NCI-H2081 treated with DMSO at 0.1 percent for 48 hours (cell line): ENCODE measurements at regions not wholly inside any gene's neighbourhood (a gene's known extent, or its start where the extent isn't known, plus 50 kb on each side); places are given as distances from the start of the nearest gene placed in this dataset.

Experiments used
- DNase-seq: peaks from one replicate; lab custom pipeline; 2025; lab: John Stamatoyannopoulos, UW

GRCh38 chr11:39294648-39295047 lies 2164.8 kb downstream of the LRRC4C start:
- no peak for DNase-seq

- no peak for DNase-seq
These were observed 2171.4 kb downstream of the LRRC4C start for GRCh38 chr11:39288011-39288410.

GRCh38 chr11:39268176-39268690 lies 2191.2 kb downstream of the LRRC4C start:
- DNase-seq = no peak

DNA sequence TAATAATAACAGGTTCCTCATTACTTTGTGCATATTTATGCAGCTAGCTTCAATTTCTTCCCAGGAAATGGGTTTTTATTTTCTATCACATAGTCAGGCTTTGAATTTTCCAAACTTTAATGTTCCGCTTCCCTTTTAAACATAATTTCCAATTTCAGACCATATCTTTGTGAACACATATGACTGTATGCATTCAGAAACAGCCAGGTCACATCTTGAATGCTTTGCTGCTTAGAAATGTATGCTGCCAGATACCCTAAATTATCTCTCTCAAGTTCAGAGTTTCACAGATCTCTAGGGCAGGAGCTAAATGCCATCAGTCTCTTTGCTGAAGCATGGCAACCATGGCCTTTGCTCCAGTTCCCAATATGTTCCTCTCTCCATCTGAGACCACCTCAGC lies 2203.8 kb downstream of the LRRC4C start:
- no peak for DNase-seq

DNA sequence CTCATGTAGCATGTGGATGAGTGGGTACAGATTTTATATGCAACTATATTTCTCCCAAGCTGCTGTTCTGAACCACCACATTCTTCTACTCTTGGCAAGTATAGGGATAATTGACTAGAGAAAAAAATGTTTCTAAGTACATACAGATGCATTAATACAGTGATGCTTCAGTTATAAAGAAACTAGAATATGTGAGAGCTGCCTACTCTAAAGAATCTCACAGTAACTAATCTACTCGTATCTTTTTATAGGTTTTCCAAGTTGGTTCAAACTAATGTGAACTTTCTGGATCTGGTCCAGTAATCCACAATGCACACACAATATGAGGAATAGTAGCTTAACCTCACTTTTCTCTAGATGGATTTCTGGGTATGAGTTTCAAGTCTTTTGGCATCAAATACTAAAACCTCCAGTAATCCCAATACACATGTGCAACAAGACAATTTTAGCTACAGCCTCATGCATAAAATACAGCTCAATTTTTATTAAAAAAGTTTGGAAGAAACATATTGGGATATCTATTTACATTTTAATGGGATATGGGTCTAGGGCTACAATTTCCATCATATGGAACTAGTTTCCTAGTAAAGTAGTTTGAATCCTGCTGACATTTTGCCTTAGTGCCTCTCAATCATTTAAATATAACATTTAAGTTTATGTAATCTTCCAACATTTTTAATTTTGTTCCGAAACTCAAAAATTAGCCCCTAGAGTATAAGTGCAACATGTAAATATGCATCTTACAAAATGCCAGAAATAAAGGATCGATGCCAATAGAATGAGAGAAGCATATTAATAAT lies 2209.7 kb downstream of the LRRC4C start:
- DNase-seq = no peak

DNA sequence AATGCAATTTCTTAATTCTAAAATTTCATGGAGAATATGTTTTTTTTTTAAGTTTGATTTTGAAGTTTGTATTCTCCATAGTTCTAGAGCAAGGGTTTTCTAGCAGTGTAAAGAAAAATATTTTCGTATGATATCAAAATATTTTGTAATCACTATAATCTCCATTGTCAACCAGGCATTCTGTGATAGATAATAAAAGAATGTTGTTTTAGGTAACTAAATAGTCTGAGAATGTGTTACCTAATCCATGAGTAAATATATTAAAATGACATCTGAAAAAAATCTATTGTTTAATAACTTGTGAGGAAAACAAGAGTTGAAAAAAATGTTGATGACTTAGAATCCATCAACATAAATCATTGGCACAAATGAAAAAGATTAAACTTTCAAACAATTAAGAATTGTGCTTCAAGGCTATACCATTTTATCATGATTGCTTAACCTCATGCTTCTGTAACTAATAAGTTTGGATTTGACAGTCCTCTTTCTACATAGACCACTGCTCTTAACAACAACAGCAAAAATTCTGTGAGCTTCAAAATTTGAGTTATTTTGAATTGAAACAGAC lies 2211.8 kb downstream of the LRRC4C start:
- no peak for DNase-seq

DNA sequence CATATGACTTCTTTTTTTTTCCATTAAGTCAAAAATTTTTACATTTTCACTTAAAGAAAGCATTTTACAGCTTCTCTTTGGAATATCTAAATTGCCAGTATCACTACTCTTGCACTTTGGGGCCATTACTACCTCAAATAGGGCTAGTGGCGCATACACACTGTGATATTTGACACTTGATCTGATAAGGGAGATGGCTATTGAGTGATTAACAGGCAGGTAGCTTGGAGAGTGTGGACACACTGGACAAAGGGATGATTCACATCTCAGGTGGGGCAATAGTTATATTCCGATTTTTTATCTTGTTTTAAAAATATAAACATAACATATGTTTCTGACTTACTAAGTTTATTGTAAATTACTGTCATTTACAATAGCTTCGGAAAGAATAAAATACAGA lies 2219.9 kb downstream of the LRRC4C start:
- DNase-seq = no peak

DNA sequence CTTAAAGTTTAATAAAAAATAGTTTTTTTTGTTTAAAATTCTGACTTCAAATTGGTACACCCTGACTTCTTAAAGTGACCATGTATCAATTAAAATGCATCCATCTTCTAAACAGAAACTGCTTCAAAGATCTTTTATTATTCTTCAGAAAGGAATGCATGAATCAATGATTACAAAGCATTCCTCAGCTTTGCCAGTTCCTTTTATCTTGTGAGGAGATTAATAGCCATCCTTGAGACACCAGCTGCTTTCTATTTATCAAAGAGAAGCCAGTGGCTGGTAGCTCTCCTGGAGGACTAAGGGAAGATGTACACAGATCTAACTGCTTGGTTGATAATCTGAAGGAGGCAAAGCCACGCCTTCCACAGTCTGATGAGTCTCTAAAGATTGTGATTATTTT lies 2222.5 kb downstream of the LRRC4C start:
- no peak for DNase-seq

DNA sequence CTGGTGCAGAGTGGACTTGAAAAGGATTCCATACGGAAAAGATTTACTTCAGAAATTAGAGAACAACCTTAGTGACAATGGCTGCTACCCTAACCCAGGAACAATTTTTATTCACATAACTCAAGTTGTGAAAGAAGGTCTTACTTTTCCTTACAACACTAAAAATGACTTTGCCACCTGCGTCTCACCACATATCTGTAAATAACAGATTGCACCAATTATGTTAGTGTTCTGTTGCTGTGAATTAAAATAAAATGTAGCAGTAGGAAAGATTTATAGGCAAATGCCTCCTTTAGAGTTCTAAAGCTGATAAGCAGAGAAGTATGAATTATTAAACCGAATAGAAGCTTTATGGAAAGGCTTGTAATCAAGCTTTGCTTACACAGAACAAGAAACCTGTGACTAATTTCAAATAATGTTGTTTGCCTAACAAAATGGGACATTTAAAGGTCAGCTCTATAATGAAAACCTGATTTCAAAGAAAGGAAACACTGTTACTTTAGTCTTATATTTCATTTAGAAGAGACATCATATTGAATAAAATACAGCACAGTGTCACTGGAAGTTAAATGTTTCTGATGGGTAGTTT lies 2237.8 kb downstream of the LRRC4C start:
- DNase-seq = no peak

- no peak for DNase-seq
These were observed 2238.8 kb downstream of the LRRC4C start for GRCh38 chr11:39220501-39221230.

DNA sequence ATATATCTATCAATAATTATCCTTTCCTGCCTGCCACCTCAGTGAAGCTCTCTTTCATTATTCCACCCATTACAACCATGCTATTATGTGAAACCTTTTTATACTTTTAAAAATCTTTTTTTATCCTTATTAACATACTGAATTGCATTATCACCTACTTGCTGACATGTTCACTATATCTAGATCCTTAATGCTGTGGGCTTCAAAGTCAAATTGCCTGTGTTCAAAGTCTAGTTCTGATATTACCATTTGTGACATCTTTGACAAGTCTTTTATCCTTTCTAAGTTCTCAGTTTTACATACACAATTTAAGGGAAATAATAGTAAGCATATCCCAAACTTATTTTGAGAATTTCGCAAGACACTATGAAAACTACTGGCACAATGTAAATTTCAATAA lies 2239.4 kb downstream of the LRRC4C start:
- no peak for DNase-seq

- DNase-seq = no peak
These were observed 2249.5 kb downstream of the LRRC4C start for GRCh38 chr11:39209981-39210380.

DNA sequence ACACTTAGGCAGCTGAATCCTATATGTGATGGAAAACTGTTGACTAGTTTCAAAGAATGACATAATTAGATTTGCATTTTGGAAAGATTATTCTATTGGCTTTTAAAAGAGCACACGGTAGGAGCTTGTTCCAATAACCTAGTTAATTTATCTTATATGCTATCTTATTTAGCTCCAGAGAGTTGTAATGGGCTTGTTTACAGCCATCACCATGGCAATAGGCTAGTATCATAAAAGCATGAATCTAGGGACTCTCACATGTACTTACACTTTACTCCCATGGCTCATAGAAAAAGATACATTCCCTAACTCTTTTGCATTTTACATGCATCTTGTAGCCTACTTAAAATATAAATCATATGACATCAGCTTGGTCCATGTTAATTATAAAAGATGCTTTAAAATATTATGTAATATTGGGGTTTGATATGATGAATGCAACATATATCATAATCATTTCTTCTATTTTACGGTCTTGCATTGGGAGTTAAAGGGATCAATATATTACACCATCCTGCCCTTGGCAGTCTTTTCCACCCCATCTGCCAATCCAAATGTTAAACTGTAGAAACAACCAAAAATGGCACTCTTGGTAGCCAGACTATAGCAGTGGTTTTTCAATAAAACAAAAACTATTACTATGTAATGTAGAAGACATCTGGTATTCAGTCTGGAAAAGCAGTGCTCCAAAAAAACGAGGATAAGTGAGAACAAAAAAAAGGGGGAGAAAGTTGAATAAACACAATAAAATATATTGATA lies 2254.0 kb downstream of the LRRC4C start:
- no peak for DNase-seq

- DNase-seq = no peak
These were observed 2266.8 kb downstream of the LRRC4C start for GRCh38 chr11:39192671-39193070.

- no peak for DNase-seq
These were observed 2268.7 kb downstream of the LRRC4C start for GRCh38 chr11:39190751-39191150.

DNA sequence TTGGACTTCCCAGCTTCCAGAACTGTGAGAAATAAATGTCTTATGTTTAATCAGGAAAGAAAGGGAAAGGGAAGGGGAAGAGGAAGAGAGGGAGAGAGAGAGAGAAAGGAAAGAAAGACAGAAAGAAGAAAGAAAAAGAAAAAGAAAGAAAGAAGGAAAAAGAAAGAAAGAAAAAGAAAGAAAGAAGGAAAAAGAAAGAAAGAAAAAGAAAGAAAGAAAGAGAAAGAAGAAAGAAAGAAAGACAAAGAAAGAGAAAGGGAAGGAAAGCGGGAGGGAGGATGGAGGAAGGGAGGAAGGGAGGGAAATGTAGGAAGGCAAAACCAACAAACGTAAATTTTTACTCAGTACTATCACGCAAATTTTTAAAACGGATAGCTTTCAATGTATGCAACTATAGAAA lies 2281.8 kb downstream of the LRRC4C start:
- no peak for DNase-seq

DNA sequence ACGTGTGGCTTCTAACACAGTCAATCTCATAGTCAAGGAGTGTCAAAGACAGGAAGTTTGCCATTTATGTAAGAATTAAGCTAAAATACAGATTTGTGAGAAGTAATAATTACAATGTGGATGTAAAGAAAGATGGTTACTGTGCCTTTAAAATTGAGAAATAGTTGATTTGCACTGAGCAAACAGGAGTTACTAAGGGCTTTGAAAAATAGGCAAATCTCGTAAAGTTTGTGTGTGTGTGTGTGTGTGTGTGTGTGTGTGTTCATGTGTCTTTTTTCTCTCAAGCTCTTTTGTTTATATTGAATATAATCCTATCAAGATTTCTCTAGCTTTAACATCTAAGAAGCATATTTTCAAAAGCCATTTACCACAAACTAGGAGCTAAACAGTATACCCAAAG lies 2284.5 kb downstream of the LRRC4C start:
- DNase-seq = no peak

DNA sequence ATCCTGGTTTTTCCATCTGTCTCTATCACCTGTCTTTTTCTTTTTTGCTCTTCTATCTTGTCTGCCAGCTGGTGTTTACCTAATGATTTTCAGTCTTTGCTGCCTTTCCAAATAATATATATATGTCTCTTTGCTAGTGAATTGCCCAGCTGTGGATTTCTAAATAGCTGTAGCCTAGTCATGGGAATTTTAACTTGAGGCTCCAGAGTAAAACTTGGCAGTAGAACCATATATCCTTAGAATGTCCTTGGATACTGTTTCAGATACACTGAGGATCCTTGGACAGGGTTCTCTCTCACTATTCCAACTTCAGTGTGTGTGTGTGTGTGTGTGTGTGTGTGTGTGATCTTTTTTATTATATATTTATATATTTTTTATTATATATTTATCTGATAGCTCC lies 2285.3 kb downstream of the LRRC4C start:
- no peak for DNase-seq

DNA sequence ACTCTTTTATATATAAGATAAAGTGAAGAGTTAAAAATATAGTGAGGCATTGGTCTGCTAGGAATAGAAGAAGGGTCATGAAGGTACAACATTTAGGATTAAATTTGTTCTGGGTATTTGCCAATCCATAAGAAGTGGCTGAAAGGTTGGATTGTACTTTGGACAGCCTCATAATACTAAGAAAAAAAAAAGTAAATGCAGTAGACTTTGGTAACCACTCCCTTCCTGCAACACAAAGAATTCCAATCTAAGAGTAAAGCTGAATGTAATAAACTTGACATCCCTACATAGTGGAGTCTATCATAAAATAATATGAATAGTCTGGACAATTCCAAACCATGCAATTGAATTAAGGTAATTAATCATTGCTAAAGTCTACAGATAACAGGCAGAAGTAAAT lies 2294.4 kb downstream of the LRRC4C start:
- DNase-seq = no peak

DNA sequence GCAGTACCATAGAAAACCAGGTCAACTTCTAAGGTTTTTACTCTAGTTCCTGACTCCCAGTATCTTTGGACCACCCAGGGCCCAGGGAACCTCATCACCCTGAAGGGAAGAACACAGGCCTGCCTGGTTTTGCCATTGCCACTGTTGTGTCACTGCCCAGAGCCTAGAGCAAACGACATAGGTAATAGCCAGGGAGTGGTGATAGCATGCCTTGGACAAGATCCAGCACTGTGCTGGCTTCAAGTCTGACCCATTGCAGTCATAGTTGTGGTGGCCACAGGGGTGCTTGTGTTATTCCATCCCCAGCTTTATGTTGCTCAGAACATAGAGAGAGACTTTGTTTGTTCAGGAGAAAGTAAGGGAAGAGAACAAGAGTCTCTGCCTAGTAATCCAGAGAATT lies 2310.2 kb downstream of the LRRC4C start:
- DNase-seq = no peak

GRCh38 chr11:39145346-39145745 lies 2314.1 kb downstream of the LRRC4C start:
- DNase-seq = no peak
